Epithelial cell of esophagus (primary cell): ENCODE measurements at regions not wholly inside any gene's neighbourhood (a gene's known extent, or its start where the extent isn't known, plus 50 kb on each side); places are given as distances from the start of the nearest gene placed in this dataset.

Source experiments
- DNase-seq: peaks from one replicate; pipeline ENCODE4 v3.0.0; 2010; ENCODE audit warnings: low read depth
- H3K4me3 ChIP-seq: 2 replicates; pipeline ENCODE4 v1.5.1; 2011; ENCODE audit warnings: mild to moderate bottlenecking, low read length, control low read depth
- CTCF ChIP-seq: IDR thresholded peaks from 2 replicates; pipeline ENCODE4 v1.5.1; 2011; ENCODE audit warnings: low read depth, mild to moderate bottlenecking, low read length, control low read depth, inconsistent platforms; ENCODE audit not compliant: insufficient read depth; ENCODE audit errors: missing control alignments

- TF ChIP-seq CTCF = no peak
- DNase-seq = no peak
- no peak overlapping the region for H3K4me3 ChIP-seq
Observed at GRCh38 chr5:35457912-35458823, 159.5 kb upstream of the SPEF2 start.

GRCh38 chr5:35456506-35456905, 161.2 kb upstream of the SPEF2 start:
- DNase-seq = no peak
- TF ChIP-seq CTCF = no peak
- H3K4me3 ChIP-seq = no peak overlapping the region

- no peak for TF ChIP-seq CTCF
- no peak overlapping the region for H3K4me3 ChIP-seq
- DNase-seq = no peak
Observed at GRCh38 chr5:35454011-35454525, 163.6 kb upstream of the SPEF2 start.

- no peak for DNase-seq
- no peak overlapping the region for H3K4me3 ChIP-seq
- no peak for TF ChIP-seq CTCF
Observed at GRCh38 chr5:35443803-35444595, 173.7 kb upstream of the SPEF2 start.

- no peak for TF ChIP-seq CTCF
- H3K4me3 ChIP-seq = no peak overlapping the region
- no peak for DNase-seq
Observed at GRCh38 chr5:35442885-35443639, 174.6 kb upstream of the SPEF2 start.

- TF ChIP-seq CTCF = no peak
- no peak for DNase-seq
- no peak overlapping the region for H3K4me3 ChIP-seq
Observed at GRCh38 chr5:35440409-35440808, 177.3 kb upstream of the SPEF2 start.
